GM18517 (cell line): ENCODE measurements at regions not wholly inside any gene's neighbourhood (a gene's known extent, or its start where the extent isn't known, plus 50 kb on each side); places are given as distances from the start of the nearest gene placed in this dataset.
"Not testable (repeated sequence)": the region's sequence is repeated elsewhere in the genome, so short reads cannot be mapped to it uniquely, and the experiment has no call there.

ENCODE experiments used
- ATAC-seq: cut with Tn5 transposase; IDR thresholded peaks from one replicate; pipeline ENCODE4 v1.9.1; 2021; ENCODE audit warnings: mild to moderate bottlenecking, moderate library complexity; ENCODE audit not compliant: unreplicated experiment

GRCh38 chr1:187498028-187498427 is 669.3 kb downstream of the PLA2G4A start:
- ATAC-seq = no peak

- ATAC-seq = no peak
Observed at GRCh38 chr1:187504779-187505178, 676.0 kb downstream of the PLA2G4A start.

- ATAC-seq = no peak
Observed at GRCh38 chr1:187509091-187509490, 680.3 kb downstream of the PLA2G4A start.

- ATAC-seq = no peak
Observed at GRCh38 chr1:187513190-187513589, 684.4 kb downstream of the PLA2G4A start.

- no peak for ATAC-seq
Observed at GRCh38 chr1:187514110-187514509, 685.4 kb downstream of the PLA2G4A start.

GRCh38 chr1:187516874-187517273 is 688.1 kb downstream of the PLA2G4A start:
- no peak for ATAC-seq

- no peak for ATAC-seq
Observed at GRCh38 chr1:187517546-187517945, 688.8 kb downstream of the PLA2G4A start.

- ATAC-seq = no peak
Observed at GRCh38 chr1:187527346-187527745, 698.6 kb downstream of the PLA2G4A start.

GRCh38 chr1:187537936-187538335 is 709.2 kb downstream of the PLA2G4A start:
- no peak for ATAC-seq

GRCh38 chr1:187549540-187549939 is 720.8 kb downstream of the PLA2G4A start:
- ATAC-seq = no peak

GRCh38 chr1:187551061-187551460 is 722.3 kb downstream of the PLA2G4A start:
- no peak for ATAC-seq

- ATAC-seq = no peak
Observed at GRCh38 chr1:187563191-187563590, 734.4 kb downstream of the PLA2G4A start.

GRCh38 chr1:187566354-187566753 is 737.6 kb downstream of the PLA2G4A start:
- no peak for ATAC-seq

- ATAC-seq = no peak
Observed at GRCh38 chr1:187568067-187568466, 739.3 kb downstream of the PLA2G4A start.

GRCh38 chr1:187570166-187570565 is 741.4 kb downstream of the PLA2G4A start:
- no peak for ATAC-seq

GRCh38 chr1:187577610-187578009 is 748.9 kb downstream of the PLA2G4A start:
- no peak for ATAC-seq

GRCh38 chr1:187588917-187589316 is 760.2 kb downstream of the PLA2G4A start:
- no peak for ATAC-seq

- no peak for ATAC-seq
Observed at GRCh38 chr1:187605736-187606135, 777.0 kb downstream of the PLA2G4A start.

GRCh38 chr1:187615853-187616735 is 787.3 kb downstream of the PLA2G4A start:
- not testable (repeated sequence) for ATAC-seq

- not testable (repeated sequence) for ATAC-seq
Observed at GRCh38 chr1:187616830-187617229, 788.1 kb downstream of the PLA2G4A start.

- no peak for ATAC-seq
Observed at GRCh38 chr1:187617776-187618175, 789.0 kb downstream of the PLA2G4A start.

GRCh38 chr1:187619175-187619574 is 790.4 kb downstream of the PLA2G4A start:
- no peak for ATAC-seq

- ATAC-seq = no peak
Observed at GRCh38 chr1:187621951-187622350, 793.2 kb downstream of the PLA2G4A start.
